ENCODE measurements at regions not wholly inside any gene's neighbourhood (a gene's known extent, or its start where the extent isn't known, plus 50 kb on each side); places are given as distances from the start of the nearest gene placed in this dataset.

DNA sequence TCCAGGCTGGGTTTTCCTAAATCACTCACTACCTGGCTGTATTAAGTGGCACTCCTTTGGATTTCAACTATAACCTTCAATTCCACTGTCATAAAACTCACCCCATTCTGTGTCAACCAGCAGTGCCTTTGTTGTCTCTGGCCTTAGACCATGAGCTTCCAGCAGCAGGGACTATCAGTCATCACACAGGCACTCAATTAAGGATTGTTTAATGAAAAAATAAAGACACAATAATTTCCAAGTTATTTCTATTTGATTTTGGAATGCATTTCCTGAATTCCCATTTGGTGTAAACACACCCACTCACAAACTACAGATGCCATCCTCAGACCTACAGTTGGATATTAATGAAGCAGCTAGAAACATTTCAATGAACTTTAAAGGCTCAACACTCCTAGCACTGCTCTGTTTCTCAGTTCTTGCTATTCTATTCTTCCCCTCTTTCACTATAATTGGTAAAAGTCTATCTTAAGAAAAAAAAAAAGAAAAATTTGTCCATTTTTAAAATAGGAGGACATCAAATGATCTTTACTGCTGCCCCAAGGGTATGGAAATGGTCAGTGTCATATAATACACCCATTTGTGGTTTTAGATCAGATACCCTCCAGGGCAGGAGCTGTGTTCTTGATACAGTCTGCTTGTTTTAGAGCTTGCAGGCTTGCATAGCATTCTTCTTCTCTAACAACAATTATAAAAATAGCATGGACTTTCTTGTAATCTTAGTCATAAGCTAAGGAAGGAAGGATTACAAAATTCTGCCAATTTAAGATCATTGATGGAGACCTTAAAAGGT lies 156.4 kb downstream of the PTGER3 start:
- TF ChIP-seq EP300 (IDR thresholded peaks at IDR 0.05) (no peak), POLR2A (IDR thresholded peaks at IDR 0.05) (no peak)
- TF ChIP-seq, protein P1, sequence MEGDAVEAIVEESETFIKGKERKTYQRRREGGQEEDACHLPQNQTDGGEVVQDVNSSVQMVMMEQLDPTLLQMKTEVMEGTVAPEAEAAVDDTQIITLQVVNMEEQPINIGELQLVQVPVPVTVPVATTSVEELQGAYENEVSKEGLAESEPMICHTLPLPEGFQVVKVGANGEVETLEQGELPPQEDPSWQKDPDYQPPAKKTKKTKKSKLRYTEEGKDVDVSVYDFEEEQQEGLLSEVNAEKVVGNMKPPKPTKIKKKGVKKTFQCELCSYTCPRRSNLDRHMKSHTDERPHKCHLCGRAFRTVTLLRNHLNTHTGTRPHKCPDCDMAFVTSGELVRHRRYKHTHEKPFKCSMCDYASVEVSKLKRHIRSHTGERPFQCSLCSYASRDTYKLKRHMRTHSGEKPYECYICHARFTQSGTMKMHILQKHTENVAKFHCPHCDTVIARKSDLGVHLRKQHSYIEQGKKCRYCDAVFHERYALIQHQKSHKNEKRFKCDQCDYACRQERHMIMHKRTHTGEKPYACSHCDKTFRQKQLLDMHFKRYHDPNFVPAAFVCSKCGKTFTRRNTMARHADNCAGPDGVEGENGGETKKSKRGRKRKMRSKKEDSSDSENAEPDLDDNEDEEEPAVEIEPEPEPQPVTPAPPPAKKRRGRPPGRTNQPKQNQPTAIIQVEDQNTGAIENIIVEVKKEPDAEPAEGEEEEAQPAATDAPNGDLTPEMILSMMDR (IDR thresholded peaks at IDR 0.05) = no peak

Measured in suprapubic skin (tissue), 3 donors.